GM12891 (cell line): ENCODE measurements at regions not wholly inside any gene's neighbourhood (a gene's known extent, or its start where the extent isn't known, plus 50 kb on each side); places are given as distances from the start of the nearest gene placed in this dataset.

Source experiments
- DNase-seq: peaks from one replicate; pipeline ENCODE4 v3.0.0; 2011; ENCODE audit warnings: low spot score; ENCODE audit not compliant: insufficient read length
- FAIRE-seq: peaks from 2 replicates; lab custom pipeline; 2011; peaks lifted over from hg19 to GRCh38; lab: Jason Lieb, UNC
- PAX5 ChIP-seq: IDR thresholded peaks from 2 replicates; pipeline ENCODE4 v1.6.1; 2011; ENCODE audit warnings: low read length, moderate library complexity, mild to moderate bottlenecking; ENCODE audit not compliant: insufficient read depth, severe bottlenecking
- POLR2A ChIP-seq: IDR thresholded peaks from 2 replicates; pipeline ENCODE4 v1.6.1; 2011; ENCODE audit warnings: low read depth, low read length, control low read depth
- POLR2AphosphoS5 ChIP-seq: IDR thresholded peaks from 2 replicates; pipeline ENCODE4 v1.6.1; 2011; ENCODE audit warnings: low read depth, low read length, control low read depth
- POU2F2 ChIP-seq: IDR thresholded peaks from 2 replicates; pipeline ENCODE4 v1.6.1; 2011; ENCODE audit warnings: low read depth, mild to moderate bottlenecking, control low read depth, low read length, moderate library complexity
- SPI1 ChIP-seq: IDR thresholded peaks from 2 replicates; pipeline ENCODE4 v1.6.1; 2011; ENCODE audit warnings: low read depth, low read length, control low read depth
- TAF1 ChIP-seq: IDR thresholded peaks from 2 replicates; pipeline ENCODE4 v1.6.1; 2011; ENCODE audit warnings: low read depth, low read length, control low read depth

DNA sequence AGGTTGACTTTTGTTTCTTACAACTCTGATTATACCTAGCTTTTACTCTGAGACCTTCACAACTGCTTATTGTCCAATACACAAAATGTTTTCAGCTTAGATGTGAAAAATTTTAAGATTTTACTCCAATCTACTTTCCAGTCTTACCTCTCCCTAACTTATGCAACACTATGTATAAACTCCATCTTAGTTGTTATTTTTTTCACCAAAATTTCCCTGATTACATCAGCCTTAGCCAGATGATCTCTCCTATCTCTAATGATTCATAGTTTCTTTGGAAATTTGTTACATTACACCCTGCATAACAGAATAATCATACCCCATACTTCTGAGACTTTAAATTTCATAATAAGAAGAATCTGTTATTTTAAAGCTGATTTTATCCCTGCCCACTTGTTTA lies 621.0 kb upstream of the ANO3 start:
- no peak for TF ChIP-seq PAX5
- no peak for TF ChIP-seq POU2F2
- TF ChIP-seq POLR2A, result no peak
- no peak for TF ChIP-seq POLR2AphosphoS5
- TF ChIP-seq TAF1, result no peak
- TF ChIP-seq SPI1, result no peak
- no peak for DNase-seq
- no peak for FAIRE-seq

- TF ChIP-seq SPI1 (no peak), POLR2A (no peak), POLR2AphosphoS5 (no peak), TAF1 (no peak), POU2F2 (no peak), PAX5 (no peak)
- no peak for FAIRE-seq
- DNase-seq, result no peak
These were observed 604.0 kb upstream of the ANO3 start for GRCh38 chr11:25727944-25728343.

DNA sequence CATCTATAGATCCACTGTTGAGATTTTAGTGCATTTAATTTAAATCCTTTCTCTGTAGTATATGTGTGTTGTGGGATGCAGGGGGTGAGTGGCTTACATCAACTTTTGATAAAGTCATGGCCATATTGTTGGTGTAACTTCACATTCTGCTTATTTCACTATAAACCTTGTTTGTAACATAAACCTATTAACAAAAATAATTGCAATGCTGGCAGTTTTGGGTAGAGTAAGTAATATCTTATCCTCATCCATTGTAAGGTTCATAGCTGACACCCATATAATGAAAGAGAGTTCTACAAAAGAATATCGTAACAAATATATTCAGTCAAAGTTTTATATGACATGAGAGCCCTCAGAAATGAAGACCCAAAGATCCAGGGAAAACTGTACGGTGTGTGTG lies 601.7 kb upstream of the ANO3 start:
- no peak for TF ChIP-seq TAF1
- TF ChIP-seq PAX5, result no peak
- TF ChIP-seq POLR2AphosphoS5, result no peak
- no peak for TF ChIP-seq SPI1
- TF ChIP-seq POU2F2, result no peak
- TF ChIP-seq POLR2A, result no peak
- DNase-seq (no peak), FAIRE-seq (no peak)

DNA sequence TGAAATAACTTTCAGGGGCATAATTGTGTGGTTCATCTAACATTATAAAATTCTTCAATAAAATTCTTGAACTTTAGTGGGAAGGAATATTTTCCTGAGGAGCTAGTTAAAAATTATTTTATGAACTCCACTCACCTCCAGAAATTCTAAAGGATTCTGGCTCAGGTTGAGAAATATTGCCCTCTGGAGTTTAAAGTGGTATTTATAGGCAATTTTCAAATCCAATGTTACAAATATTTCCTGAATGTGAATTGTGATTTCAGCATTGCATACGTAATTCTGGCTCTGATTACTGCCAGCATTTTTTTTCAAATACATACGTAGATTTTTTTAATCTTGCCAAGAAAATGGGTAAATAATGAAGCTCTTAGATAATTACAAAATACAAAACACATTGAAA lies 598.2 kb upstream of the ANO3 start:
- FAIRE-seq (no peak), DNase-seq (no peak)
- TF ChIP-seq POLR2AphosphoS5 (no peak), TAF1 (no peak), POU2F2 (no peak), SPI1 (no peak)

- DNase-seq (no peak), FAIRE-seq (no peak)
- no peak for TF ChIP-seq POLR2AphosphoS5
- TF ChIP-seq SPI1, result no peak
- TF ChIP-seq POLR2A, result no peak
- TF ChIP-seq PAX5, result no peak
- no peak for TF ChIP-seq POU2F2
- no peak for TF ChIP-seq TAF1
These were observed 597.2 kb upstream of the ANO3 start for GRCh38 chr11:25734591-25735211.

DNA sequence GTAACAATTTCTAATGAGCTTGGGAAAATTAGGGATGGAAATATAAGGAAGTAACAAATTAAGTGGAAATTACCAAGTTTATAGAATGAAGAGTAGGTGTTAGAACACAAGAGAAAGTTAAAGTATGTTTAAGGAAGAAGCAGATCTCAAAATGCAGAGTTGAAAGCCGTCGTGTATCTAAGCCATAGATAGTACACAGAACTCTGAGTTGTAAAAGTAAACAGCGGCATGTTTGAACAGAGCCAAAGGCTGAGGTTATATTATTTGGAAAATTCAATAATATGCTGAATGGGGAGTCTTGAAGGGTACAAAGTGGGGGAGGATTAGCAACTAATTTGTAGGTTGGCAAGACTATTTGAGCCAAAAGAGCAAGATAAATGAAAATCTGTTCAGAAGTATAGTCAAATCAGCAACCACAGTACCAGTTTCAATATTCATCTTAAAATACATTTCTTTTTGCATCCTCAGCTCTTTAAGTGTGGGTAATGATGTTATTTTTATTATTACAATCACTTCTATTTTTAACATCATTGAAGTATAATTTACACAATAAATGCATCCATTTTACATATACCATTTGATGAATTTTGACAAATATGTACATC lies 594.8 kb upstream of the ANO3 start:
- DNase-seq (no peak), FAIRE-seq (no peak)

GRCh38 chr11:25741886-25742285 lies 590.0 kb upstream of the ANO3 start:
- DNase-seq (no peak), FAIRE-seq (no peak)
- no peak for TF ChIP-seq SPI1
- TF ChIP-seq PAX5, result no peak
- no peak for TF ChIP-seq POLR2A
- no peak for TF ChIP-seq POU2F2
- TF ChIP-seq TAF1, result no peak
- no peak for TF ChIP-seq POLR2AphosphoS5

More for the DNA sequence above, 594.8 kb upstream of the ANO3 start:
- TF ChIP-seq TAF1 (no peak), POU2F2 (no peak), SPI1 (no peak), POLR2A (no peak), PAX5 (no peak), POLR2AphosphoS5 (no peak)

DNA sequence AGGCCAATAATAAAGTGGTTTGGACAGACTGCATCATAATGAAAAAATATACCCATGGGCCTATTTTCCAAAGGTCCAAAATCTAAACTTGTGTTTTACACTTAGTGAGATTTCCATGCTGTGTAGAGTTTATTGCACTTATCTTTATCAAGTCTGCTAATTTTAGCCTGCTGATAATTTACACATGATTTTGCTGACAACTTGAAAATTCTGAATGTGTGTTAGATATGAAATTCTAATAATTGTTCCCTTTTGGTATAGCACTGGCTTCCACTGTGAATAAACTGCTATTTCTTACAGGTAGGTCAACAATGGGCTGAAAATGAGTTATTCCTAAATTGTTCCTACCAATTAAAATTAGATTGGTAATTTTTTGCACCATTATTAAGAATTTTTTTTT lies 589.1 kb upstream of the ANO3 start:
- FAIRE-seq, result no peak

DNA sequence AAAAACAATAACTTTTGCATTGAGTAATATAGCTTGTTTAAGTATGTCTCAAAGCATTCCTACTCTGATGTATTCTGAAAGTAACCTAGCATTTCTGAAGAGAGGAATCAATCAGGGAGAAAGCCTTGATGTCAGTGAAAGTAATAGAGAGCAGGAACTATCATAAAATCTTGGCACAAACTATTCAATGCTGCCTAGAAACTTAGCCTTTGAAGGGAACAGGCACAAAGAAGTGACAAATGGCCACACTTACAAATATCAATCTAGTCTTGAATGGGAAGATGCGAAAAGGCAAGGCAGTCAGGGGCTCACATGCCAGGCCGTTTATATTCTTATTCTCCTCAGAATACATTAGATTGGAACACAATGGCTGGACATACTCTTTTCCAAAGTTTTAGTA lies 576.5 kb upstream of the ANO3 start:
- DNase-seq (no peak), FAIRE-seq (no peak)
- TF ChIP-seq PAX5 (no peak), POLR2AphosphoS5 (no peak), TAF1 (no peak), POU2F2 (no peak), POLR2A (no peak), SPI1 (no peak)

More for the DNA sequence above, 589.1 kb upstream of the ANO3 start:
- DNase-seq, result no peak
- TF ChIP-seq SPI1, result no peak
- no peak for TF ChIP-seq PAX5
- TF ChIP-seq POLR2AphosphoS5, result no peak
- no peak for TF ChIP-seq POLR2A
- no peak for TF ChIP-seq TAF1
- no peak for TF ChIP-seq POU2F2

GRCh38 chr11:25755918-25756584 lies 575.9 kb upstream of the ANO3 start:
- FAIRE-seq, result no peak
- TF ChIP-seq PAX5 (no peak), POLR2AphosphoS5 (no peak), POLR2A (no peak), TAF1 (no peak), POU2F2 (no peak), SPI1 (no peak)
- DNase-seq, result no peak
